ENCODE measurements at regions not wholly inside any gene's neighbourhood (a gene's known extent, or its start where the extent isn't known, plus 50 kb on each side); places are given as distances from the start of the nearest gene placed in this dataset.

GRCh38 chr20:12108846-12109245, 191.2 kb downstream of the BTBD3 start:
- Histone ChIP-seq H3K79me2 (ENCODE audit: control insufficient read depth, insufficient read depth, low read length) (no peaks in the 10 kb centered on the region), H3K4me1 (ENCODE audit: control insufficient read depth in 2 of 2, insufficient read depth in 2 of 2, low read length in 2 of 2) (peaks cover 0 to 2% of the 10 kb centered on the region in 2 donors), H3K4me2 (replicated peaks; ENCODE audit: low read depth, low read length, poor library complexity, severe bottlenecking) (no peak overlapping the region), H4K20me1 (ENCODE audit: control insufficient read depth, insufficient read depth, low read length, poor library complexity, severe bottlenecking) (no peaks in the 10 kb centered on the region), H3K27ac (ENCODE audit: low read length in 2 of 2) (no peak overlapping the region), H3K9ac (ENCODE audit: low read length) (no peak overlapping the region), H3K9me3 (ENCODE audit: control extremely low read depth in 1 of 3, control insufficient read depth in 2 of 3, insufficient read depth in 1 of 3, low read length in 2 of 3) (no peaks in the 10 kb centered on the region), H3K4me3 (ENCODE audit: control extremely low read depth in 1 of 5, extremely low read depth in 1 of 5, insufficient read depth in 1 of 5, low read depth in 2 of 5, low read length in 4 of 5) (no peak overlapping the region), H3K27me3 (replicated peaks in 1 of 4; ENCODE audit: control extremely low read depth in 1 of 4, control insufficient read depth in 3 of 4, insufficient read depth in 4 of 4, low read length in 3 of 4) (no peaks in the 10 kb centered on the region), H2AFZ (ENCODE audit: insufficient read depth, low read depth, low read length, poor library complexity, severe bottlenecking) (no peak overlapping the region), H3K36me3 (replicated peaks in 1 of 2; ENCODE audit: control extremely low read depth in 1 of 2, control insufficient read depth in 1 of 2, extremely low read depth in 1 of 2, insufficient read depth in 2 of 2, low read length in 1 of 2) (no peaks in the 10 kb centered on the region)
- no peak overlapping the region for H3K27ac Mint-ChIP-seq
- no peak for TF ChIP-seq EZH2 (IDR thresholded peaks at IDR 0.05; ENCODE audit: borderline replicate concordance, insufficient read depth, low read depth, low read length, poor library complexity, severe bottlenecking)
- no peak for TF ChIP-seq CTCF (IDR thresholded peaks at IDR 0.05)
- ChIA-PET POLR2A (no interaction called here), CTCF (no interaction called here)
- H3K27me3 Mint-ChIP-seq: no peaks in the 10 kb centered on the region
- no peaks in the 10 kb centered on the region for H3K4me1 Mint-ChIP-seq
- no peak for DNase-seq
- no peaks in the 10 kb centered on the region for H3K9me3 Mint-ChIP-seq (ENCODE audit: insufficient read depth)
- ATAC-seq (ENCODE audit: low read depth): no peak
- no peak overlapping the region for H3K4me3 Mint-ChIP-seq
- no CpG with 5 or more reads among the region's 1 CpG for WGBS (ENCODE audit: insufficient coverage)
- intact Hi-C loops (cut with micrococcal nuclease): no loop called here

- peaks cover 3% of the 10 kb centered on the region for H3K4me1 Mint-ChIP-seq
- ChIA-PET POLR2A (no interaction called here), CTCF (no interaction called here)
- Histone ChIP-seq H3K27ac (ENCODE audit: low read length in 2 of 2) (no peak overlapping the region), H3K36me3 (replicated peaks in 1 of 2; ENCODE audit: control extremely low read depth in 1 of 2, control insufficient read depth in 1 of 2, extremely low read depth in 1 of 2, insufficient read depth in 2 of 2, low read length in 1 of 2) (no peaks in the 10 kb centered on the region), H3K4me2 (replicated peaks; ENCODE audit: low read depth, low read length, poor library complexity, severe bottlenecking) (no peak overlapping the region), H3K27me3 (replicated peaks in 1 of 4; ENCODE audit: control extremely low read depth in 1 of 4, control insufficient read depth in 3 of 4, insufficient read depth in 4 of 4, low read length in 3 of 4) (no peaks in the 10 kb centered on the region), H3K9ac (ENCODE audit: low read length) (no peak overlapping the region), H3K4me3 (ENCODE audit: control extremely low read depth in 1 of 5, extremely low read depth in 1 of 5, insufficient read depth in 1 of 5, low read depth in 2 of 5, low read length in 4 of 5) (no peak overlapping the region), H3K79me2 (ENCODE audit: control insufficient read depth, insufficient read depth, low read length) (no peaks in the 10 kb centered on the region), H3K4me1 (ENCODE audit: control insufficient read depth in 2 of 2, insufficient read depth in 2 of 2, low read length in 2 of 2) (peaks cover 0 to 4% of the 10 kb centered on the region in 2 donors), H3K9me3 (ENCODE audit: control extremely low read depth in 1 of 3, control insufficient read depth in 2 of 3, insufficient read depth in 1 of 3, low read length in 2 of 3) (no peaks in the 10 kb centered on the region), H2AFZ (ENCODE audit: insufficient read depth, low read depth, low read length, poor library complexity, severe bottlenecking) (no peak overlapping the region), H4K20me1 (ENCODE audit: control insufficient read depth, insufficient read depth, low read length, poor library complexity, severe bottlenecking) (no peaks in the 10 kb centered on the region)
- DNase-seq (no peak), ATAC-seq (ENCODE audit: low read depth) (no peak)
- no peak overlapping the region for H3K27ac Mint-ChIP-seq
- H3K4me3 Mint-ChIP-seq: no peak overlapping the region
- TF ChIP-seq CTCF (IDR thresholded peaks at IDR 0.05) (no peak), EZH2 (IDR thresholded peaks at IDR 0.05; ENCODE audit: borderline replicate concordance, insufficient read depth, low read depth, low read length, poor library complexity, severe bottlenecking) (no peak)
- H3K9me3 Mint-ChIP-seq (ENCODE audit: insufficient read depth): no peaks in the 10 kb centered on the region
- H3K27me3 Mint-ChIP-seq: no peaks in the 10 kb centered on the region
- intact Hi-C loops (cut with micrococcal nuclease): no loop called here
- WGBS (ENCODE audit: insufficient coverage): no CpG with 5 or more reads among the region's 3 CpGs
Measured at GRCh38 chr20:12110274-12110673, 192.6 kb downstream of the BTBD3 start.

Data from B cell (primary cell).